ENCODE measurements at regions not wholly inside any gene's neighbourhood (a gene's known extent, or its start where the extent isn't known, plus 50 kb on each side); places are given as distances from the start of the nearest gene placed in this dataset.
"Not testable (repeated sequence)": the region's sequence is repeated elsewhere in the genome, so short reads cannot be mapped to it uniquely, and the experiment has no call there.

- TF ChIP-seq, protein P1, sequence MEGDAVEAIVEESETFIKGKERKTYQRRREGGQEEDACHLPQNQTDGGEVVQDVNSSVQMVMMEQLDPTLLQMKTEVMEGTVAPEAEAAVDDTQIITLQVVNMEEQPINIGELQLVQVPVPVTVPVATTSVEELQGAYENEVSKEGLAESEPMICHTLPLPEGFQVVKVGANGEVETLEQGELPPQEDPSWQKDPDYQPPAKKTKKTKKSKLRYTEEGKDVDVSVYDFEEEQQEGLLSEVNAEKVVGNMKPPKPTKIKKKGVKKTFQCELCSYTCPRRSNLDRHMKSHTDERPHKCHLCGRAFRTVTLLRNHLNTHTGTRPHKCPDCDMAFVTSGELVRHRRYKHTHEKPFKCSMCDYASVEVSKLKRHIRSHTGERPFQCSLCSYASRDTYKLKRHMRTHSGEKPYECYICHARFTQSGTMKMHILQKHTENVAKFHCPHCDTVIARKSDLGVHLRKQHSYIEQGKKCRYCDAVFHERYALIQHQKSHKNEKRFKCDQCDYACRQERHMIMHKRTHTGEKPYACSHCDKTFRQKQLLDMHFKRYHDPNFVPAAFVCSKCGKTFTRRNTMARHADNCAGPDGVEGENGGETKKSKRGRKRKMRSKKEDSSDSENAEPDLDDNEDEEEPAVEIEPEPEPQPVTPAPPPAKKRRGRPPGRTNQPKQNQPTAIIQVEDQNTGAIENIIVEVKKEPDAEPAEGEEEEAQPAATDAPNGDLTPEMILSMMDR (IDR thresholded peaks at IDR 0.05; ENCODE audit: control insufficient read depth, extremely low read depth, insufficient read depth) = no peak
- no peak for DNase-seq (ENCODE audit: low read depth)
- no peak overlapping the region for H3K4me3 ChIP-seq (ENCODE audit: low read depth, low read length)
These were observed 822.0 kb downstream of the KCNJ18 start for GRCh38 chr17:22514315-22514714.

- TF ChIP-seq, protein P1 (IDR thresholded peaks at IDR 0.05; ENCODE audit: control insufficient read depth, extremely low read depth, insufficient read depth) = no peak
- DNase-seq (ENCODE audit: low read depth) = no peak
- no peak overlapping the region for H3K4me3 ChIP-seq (ENCODE audit: low read depth, low read length)
These were observed 822.5 kb downstream of the KCNJ18 start for GRCh38 chr17:22514767-22515320.

GRCh38 chr17:22515599-22515998, 823.3 kb downstream of the KCNJ18 start:
- H3K4me3 ChIP-seq (ENCODE audit: low read depth, low read length) = no peak overlapping the region
- TF ChIP-seq, protein P1 (IDR thresholded peaks at IDR 0.05; ENCODE audit: control insufficient read depth, extremely low read depth, insufficient read depth) = no peak
- DNase-seq (ENCODE audit: low read depth) = no peak

GRCh38 chr17:22516861-22517636, 824.7 kb downstream of the KCNJ18 start:
- H3K4me3 ChIP-seq (ENCODE audit: low read depth, low read length) = peak overlapping the region; percentile 37
- no peak for DNase-seq (ENCODE audit: low read depth)
- TF ChIP-seq, protein P1 (IDR thresholded peaks at IDR 0.05; ENCODE audit: control insufficient read depth, extremely low read depth, insufficient read depth) = no peak

GRCh38 chr17:22517716-22518115, 825.4 kb downstream of the KCNJ18 start:
- peak; percentile 18 for DNase-seq (ENCODE audit: low read depth)

DNA sequence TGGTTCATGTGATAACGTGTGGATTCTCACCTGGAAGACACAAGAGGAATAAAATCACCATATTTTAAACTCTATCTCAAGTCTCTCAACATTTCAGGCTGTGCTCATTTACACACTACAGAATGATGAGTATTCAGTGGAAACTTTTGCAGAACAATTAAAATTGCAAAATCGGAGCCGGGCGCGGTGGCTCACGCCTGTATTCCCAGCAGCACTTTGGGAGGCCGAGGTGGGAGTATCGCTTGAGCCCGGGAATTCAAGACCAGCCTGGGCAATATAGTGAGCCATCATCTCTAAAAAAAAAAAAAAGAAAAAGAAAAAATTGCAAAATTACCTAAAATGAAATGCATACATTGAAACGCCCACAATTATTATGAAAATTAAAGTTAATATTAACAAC, 825.9 kb downstream of the KCNJ18 start:
- TF ChIP-seq, protein P1 (IDR thresholded peaks at IDR 0.05; ENCODE audit: control insufficient read depth, extremely low read depth, insufficient read depth) = no peak
- H3K4me3 ChIP-seq (ENCODE audit: low read depth, low read length) = no peak overlapping the region
- DNase-seq (ENCODE audit: low read depth) = no peak

More at GRCh38 chr17:22517716-22518115, 825.4 kb downstream of the KCNJ18 start:
- TF ChIP-seq, protein P1 (IDR thresholded peaks at IDR 0.05; ENCODE audit: control insufficient read depth, extremely low read depth, insufficient read depth) = peak; percentile 73
- H3K4me3 ChIP-seq (ENCODE audit: low read depth, low read length) = peak overlapping the region; percentile 37

GRCh38 chr17:22548873-22549272, 856.5 kb downstream of the KCNJ18 start:
- not testable (repeated sequence) for DNase-seq (ENCODE audit: low read depth); H3K4me3 ChIP-seq (ENCODE audit: low read depth, low read length)

DNA sequence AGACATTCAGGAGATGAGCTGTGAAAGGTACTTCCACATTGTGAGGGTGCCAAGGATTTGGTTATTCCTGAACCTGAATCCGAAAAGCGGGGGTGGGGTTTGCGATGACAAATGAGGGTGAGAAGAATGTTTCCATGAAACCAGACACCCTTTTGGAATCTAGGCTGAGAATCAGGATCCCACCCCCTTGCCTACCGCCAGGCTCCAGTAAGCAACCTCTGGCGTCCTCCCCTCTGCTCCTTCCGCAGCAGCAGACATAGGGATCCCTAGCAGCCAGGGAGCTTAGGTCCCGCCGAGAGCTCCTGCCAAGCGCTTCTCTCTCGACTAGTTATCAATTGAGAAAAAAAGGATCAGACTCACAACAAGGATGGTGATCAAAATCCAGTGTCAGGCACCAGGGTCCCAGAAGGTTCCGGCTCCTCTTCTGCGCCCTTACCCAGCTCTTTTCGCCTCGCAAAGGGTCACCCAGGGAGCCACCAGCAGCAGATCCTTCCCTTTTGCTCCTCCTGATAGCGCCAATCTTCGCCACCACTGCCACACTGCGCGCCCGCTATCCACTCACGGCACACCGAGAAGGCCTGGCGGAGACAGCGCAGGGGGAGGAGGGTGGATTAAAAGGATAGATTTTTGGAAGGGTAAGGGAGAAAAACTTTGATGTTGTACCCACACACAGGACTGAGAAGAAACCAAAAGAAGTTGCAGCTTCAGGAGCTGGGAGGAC, 859.5 kb downstream of the KCNJ18 start:
- DNase-seq (ENCODE audit: low read depth); H3K4me3 ChIP-seq (ENCODE audit: low read depth, low read length): not testable (repeated sequence)
